ENCODE measurements at regions not wholly inside any gene's neighbourhood (a gene's known extent, or its start where the extent isn't known, plus 50 kb on each side); places are given as distances from the start of the nearest gene placed in this dataset.

DNA sequence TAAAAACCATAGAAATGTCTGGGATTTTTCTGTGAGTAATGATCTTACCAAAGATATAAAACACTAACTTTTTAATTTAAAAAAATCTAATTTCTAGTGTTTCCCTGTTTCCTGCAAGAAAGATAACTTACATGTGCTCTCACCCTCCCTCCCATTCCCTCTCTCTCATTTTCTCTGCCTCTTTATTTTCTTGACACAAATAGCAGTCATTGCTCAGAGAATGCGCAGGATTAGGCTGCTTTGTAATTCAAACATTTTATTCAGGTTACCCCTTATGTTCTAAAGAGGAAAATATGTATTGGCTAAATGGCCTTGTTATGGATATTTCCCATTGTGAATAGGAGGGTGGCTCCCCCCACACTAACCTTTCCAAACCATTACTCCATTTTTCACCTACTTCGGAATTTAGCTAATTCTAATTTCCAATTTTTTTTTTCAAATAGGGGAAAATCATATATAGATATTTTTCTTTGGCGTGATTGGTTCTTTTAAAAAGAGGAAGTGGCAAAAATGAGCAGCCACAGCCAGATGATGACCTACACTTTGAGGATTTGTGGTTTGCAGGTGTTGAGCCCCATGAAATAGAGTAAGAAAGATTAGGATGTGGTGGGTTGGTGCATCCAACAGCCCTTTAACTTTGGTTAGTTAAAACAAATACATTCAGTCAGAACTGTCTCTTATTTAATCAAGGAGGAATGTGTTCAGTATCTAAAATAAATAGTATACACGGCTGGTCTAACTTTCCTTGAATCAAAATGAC, 554.4 kb downstream of the IGSF11 start:
- Histone ChIP-seq H3K27ac (no peak overlapping the region), H3K9me3 (no peaks in the 10 kb centered on the region), H3K36me3 (ENCODE audit: insufficient read depth in 1 of 2, low read depth in 1 of 2) (no peaks in the 10 kb centered on the region), H3K4me1 (no peaks in the 10 kb centered on the region), H3K4me3 (no peak overlapping the region), H3K27me3 (ENCODE audit: insufficient read depth in 3 of 3, low read length in 2 of 3) (no peaks in the 10 kb centered on the region)
- 30 to 49% (median 36%) methylated on average over 4 of the region's 4 CpGs for WGBS, 3 donors
- ATAC-seq (no peak), DNase-seq (no peak)
- TF ChIP-seq, protein P1, sequence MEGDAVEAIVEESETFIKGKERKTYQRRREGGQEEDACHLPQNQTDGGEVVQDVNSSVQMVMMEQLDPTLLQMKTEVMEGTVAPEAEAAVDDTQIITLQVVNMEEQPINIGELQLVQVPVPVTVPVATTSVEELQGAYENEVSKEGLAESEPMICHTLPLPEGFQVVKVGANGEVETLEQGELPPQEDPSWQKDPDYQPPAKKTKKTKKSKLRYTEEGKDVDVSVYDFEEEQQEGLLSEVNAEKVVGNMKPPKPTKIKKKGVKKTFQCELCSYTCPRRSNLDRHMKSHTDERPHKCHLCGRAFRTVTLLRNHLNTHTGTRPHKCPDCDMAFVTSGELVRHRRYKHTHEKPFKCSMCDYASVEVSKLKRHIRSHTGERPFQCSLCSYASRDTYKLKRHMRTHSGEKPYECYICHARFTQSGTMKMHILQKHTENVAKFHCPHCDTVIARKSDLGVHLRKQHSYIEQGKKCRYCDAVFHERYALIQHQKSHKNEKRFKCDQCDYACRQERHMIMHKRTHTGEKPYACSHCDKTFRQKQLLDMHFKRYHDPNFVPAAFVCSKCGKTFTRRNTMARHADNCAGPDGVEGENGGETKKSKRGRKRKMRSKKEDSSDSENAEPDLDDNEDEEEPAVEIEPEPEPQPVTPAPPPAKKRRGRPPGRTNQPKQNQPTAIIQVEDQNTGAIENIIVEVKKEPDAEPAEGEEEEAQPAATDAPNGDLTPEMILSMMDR (IDR thresholded peaks at IDR 0.05) = no peak
- intact Hi-C loops (cut with DNase I) = no loop called here

- ATAC-seq = no peak
Observed at GRCh38 chr3:118485693-118486092, 549.0 kb downstream of the IGSF11 start.

GRCh38 chr3:118487734-118488133, 546.9 kb downstream of the IGSF11 start:
- no peak overlapping the region for H3K27ac ChIP-seq
- no peaks in the 10 kb centered on the region for H3K4me1 ChIP-seq
- DNase-seq (no peak), ATAC-seq (no peak)
- no peaks in the 10 kb centered on the region for H3K36me3 ChIP-seq (ENCODE audit: insufficient read depth in 1 of 2, low read depth in 1 of 2)
- H3K9me3 ChIP-seq = no peaks in the 10 kb centered on the region
- intact Hi-C loops (cut with DNase I) = no loop called here
- no peak overlapping the region for H3K4me3 ChIP-seq
- 70 to 75% (median 73%) methylated on average over 2 of the region's 2 CpGs for WGBS, 3 donors
- no peaks in the 10 kb centered on the region for H3K27me3 ChIP-seq (ENCODE audit: insufficient read depth in 3 of 3, low read length in 2 of 3)
- TF ChIP-seq, protein P1 (IDR thresholded peaks at IDR 0.05) = no peak

More at GRCh38 chr3:118485693-118486092, 549.0 kb downstream of the IGSF11 start:
- no peak for DNase-seq
- H3K4me1 ChIP-seq = no peaks in the 10 kb centered on the region
- no peaks in the 10 kb centered on the region for H3K36me3 ChIP-seq (ENCODE audit: insufficient read depth in 1 of 2, low read depth in 1 of 2)
- no peaks in the 10 kb centered on the region for H3K9me3 ChIP-seq
- H3K27ac ChIP-seq = no peak overlapping the region
- H3K27me3 ChIP-seq (ENCODE audit: insufficient read depth in 3 of 3, low read length in 2 of 3) = no peaks in the 10 kb centered on the region
- TF ChIP-seq, protein P1 (IDR thresholded peaks at IDR 0.05) = no peak
- intact Hi-C loops (cut with DNase I) = no loop called here
- 68 to 69% (median 68%) methylated on average over 5 of the region's 5 CpGs for WGBS, 3 donors
- no peak overlapping the region for H3K4me3 ChIP-seq

DNA sequence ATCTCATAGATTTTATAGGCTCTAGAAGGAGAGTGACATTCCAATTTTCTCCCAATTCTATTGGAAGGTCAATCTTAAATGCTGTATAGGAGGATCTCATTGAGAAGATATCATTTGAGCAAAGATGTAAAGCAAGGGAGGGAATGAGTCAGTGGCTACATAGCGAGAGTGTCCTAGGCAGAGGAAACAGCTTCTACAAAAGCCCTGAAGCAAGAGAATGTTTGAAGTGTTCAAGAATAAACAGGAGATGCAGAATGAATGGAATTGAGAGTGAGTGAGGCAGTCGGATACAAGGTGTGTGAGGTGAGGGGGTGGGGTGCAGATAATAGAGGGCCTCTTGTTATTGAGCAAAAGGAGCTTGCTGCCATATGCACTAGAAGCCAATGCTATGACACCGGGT, 545.9 kb downstream of the IGSF11 start:
- Histone ChIP-seq H3K4me3 (no peak overlapping the region), H3K27me3 (ENCODE audit: insufficient read depth in 3 of 3, low read length in 2 of 3) (no peaks in the 10 kb centered on the region), H3K9me3 (no peaks in the 10 kb centered on the region), H3K36me3 (ENCODE audit: insufficient read depth in 1 of 2, low read depth in 1 of 2) (no peaks in the 10 kb centered on the region), H3K27ac (no peak overlapping the region), H3K4me1 (no peaks in the 10 kb centered on the region)
- 50 to 81% (median 52%) methylated on average over 3 of the region's 3 CpGs for WGBS, 3 donors
- no peak for DNase-seq
- no peak for ATAC-seq
- intact Hi-C loops (cut with DNase I) = no loop called here
- TF ChIP-seq, protein P1 (IDR thresholded peaks at IDR 0.05) = no peak

DNA sequence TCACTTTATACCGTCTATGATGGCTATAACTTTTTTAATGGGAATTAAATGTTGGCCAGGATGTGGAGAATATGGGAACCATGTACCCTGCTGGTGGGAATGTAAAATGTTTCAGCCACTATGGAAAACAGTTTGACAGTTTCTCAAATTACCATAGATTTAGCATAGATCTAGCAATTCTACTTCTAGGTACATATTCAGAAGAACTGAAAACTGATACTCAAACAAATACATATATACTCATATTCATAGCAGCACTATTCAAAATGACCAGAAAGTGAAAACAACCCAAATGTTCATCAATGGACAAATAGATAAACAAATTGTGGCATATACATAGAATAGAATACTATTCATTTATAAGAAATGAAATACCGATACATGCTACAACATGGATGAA, 539.4 kb downstream of the IGSF11 start:
- DNase-seq = no peak
- ATAC-seq = no peak
- no peaks in the 10 kb centered on the region for H3K9me3 ChIP-seq
- TF ChIP-seq, protein P1 (IDR thresholded peaks at IDR 0.05) = no peak
- no peaks in the 10 kb centered on the region for H3K36me3 ChIP-seq (ENCODE audit: insufficient read depth in 1 of 2, low read depth in 1 of 2)
- intact Hi-C loops (cut with DNase I) = no loop called here
- H3K4me3 ChIP-seq = no peak overlapping the region
- H3K27ac ChIP-seq = no peak overlapping the region
- H3K4me1 ChIP-seq = no peaks in the 10 kb centered on the region
- 90 to 94% (median 90%) methylated on average over 2 of the region's 2 CpGs for WGBS, 3 donors
- no peaks in the 10 kb centered on the region for H3K27me3 ChIP-seq (ENCODE audit: insufficient read depth in 3 of 3, low read length in 2 of 3)
